ENCODE measurements at regions not wholly inside any gene's neighbourhood (a gene's known extent, or its start where the extent isn't known, plus 50 kb on each side); places are given as distances from the start of the nearest gene placed in this dataset.

DNA sequence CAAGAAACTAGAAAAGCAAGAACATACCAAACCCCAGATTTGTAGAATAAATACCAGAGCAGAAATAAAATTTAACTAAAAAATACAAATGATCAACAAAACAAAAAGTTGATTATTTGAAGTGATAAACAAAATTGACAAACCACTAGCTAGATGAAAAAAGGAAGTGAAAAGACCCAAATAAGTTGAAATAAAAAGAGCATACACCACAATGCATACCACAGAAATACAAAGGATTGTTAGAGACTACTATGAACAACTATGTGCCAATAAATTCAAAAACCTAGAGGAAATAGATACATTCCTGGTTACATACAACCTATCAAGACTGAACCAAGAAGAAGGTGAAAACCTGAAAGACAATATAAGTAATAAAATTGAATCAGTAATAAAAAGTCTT is 333.4 kb downstream of the SH2D4B start:
- Histone ChIP-seq H3K4me3 (replicated peaks in 1 of 4; ENCODE audit: control extremely low read depth in 1 of 4, insufficient read depth in 1 of 4, low read depth in 3 of 4, low read length in 4 of 4) (no peak overlapping the region), H3K9ac (ENCODE audit: insufficient read depth, low read length) (no peak overlapping the region), H3K27me3 (ENCODE audit: control insufficient read depth, insufficient read depth, low read length) (no peaks in the 10 kb centered on the region), H4K20me1 (ENCODE audit: control insufficient read depth, extremely low read depth, insufficient read depth, low read length) (no peaks in the 10 kb centered on the region), H3K36me3 (ENCODE audit: control insufficient read depth, insufficient read depth, low read length) (no peaks in the 10 kb centered on the region), H3K79me2 (ENCODE audit: control insufficient read depth, insufficient read depth, low read length) (no peaks in the 10 kb centered on the region), H3K4me2 (ENCODE audit: extremely low read depth, insufficient read depth, low read length) (no peak overlapping the region), H3K4me1 (ENCODE audit: control insufficient read depth, extremely low read depth, insufficient read depth, low read length) (no peaks in the 10 kb centered on the region), H3K9me3 (ENCODE audit: control insufficient read depth, insufficient read depth, low read depth, low read length) (no peaks in the 10 kb centered on the region), H2AFZ (ENCODE audit: low read length) (no peak overlapping the region), H3K27ac (ENCODE audit: insufficient read depth, low read length) (no peak overlapping the region)
- DNase-seq (ENCODE audit: low read depth in 2 of 2): no peak
- TF ChIP-seq, protein P1, sequence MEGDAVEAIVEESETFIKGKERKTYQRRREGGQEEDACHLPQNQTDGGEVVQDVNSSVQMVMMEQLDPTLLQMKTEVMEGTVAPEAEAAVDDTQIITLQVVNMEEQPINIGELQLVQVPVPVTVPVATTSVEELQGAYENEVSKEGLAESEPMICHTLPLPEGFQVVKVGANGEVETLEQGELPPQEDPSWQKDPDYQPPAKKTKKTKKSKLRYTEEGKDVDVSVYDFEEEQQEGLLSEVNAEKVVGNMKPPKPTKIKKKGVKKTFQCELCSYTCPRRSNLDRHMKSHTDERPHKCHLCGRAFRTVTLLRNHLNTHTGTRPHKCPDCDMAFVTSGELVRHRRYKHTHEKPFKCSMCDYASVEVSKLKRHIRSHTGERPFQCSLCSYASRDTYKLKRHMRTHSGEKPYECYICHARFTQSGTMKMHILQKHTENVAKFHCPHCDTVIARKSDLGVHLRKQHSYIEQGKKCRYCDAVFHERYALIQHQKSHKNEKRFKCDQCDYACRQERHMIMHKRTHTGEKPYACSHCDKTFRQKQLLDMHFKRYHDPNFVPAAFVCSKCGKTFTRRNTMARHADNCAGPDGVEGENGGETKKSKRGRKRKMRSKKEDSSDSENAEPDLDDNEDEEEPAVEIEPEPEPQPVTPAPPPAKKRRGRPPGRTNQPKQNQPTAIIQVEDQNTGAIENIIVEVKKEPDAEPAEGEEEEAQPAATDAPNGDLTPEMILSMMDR (conservative IDR thresholded peaks at IDR 0.05 in 1 of 2, IDR thresholded peaks at IDR 0.05 in 1 of 2; ENCODE audit: low read depth in 1 of 2, low read length in 2 of 2): no peak
- TF ChIP-seq EZH2 (IDR thresholded peaks at IDR 0.05; ENCODE audit: low read length, missing control alignments): no peak

DNA sequence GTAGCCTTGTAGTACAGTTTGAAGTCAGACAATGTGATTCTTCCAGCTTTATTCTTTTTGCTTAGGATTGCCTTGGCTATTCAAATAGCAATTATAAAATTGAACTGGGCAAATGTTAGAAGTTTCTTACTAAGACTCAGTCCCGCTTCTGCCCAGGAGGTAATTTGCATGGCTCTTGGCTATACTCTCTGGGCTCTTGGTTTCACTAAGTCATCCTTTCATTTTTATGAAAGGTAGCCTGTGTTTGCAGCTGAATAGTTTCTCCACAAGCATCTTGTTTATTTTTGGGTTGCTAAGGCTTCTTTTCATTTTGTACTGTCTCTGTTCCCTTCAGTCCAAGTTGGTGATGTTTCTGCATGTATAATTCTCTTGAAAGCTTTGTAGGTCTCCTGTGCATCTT is 340.6 kb downstream of the SH2D4B start:
- Histone ChIP-seq H3K36me3 (ENCODE audit: control insufficient read depth, insufficient read depth, low read length) (no peaks in the 10 kb centered on the region), H4K20me1 (ENCODE audit: control insufficient read depth, extremely low read depth, insufficient read depth, low read length) (no peaks in the 10 kb centered on the region), H3K4me1 (ENCODE audit: control insufficient read depth, extremely low read depth, insufficient read depth, low read length) (no peaks in the 10 kb centered on the region), H3K27me3 (ENCODE audit: control insufficient read depth, insufficient read depth, low read length) (no peaks in the 10 kb centered on the region), H3K79me2 (ENCODE audit: control insufficient read depth, insufficient read depth, low read length) (no peaks in the 10 kb centered on the region), H3K4me2 (ENCODE audit: extremely low read depth, insufficient read depth, low read length) (no peak overlapping the region), H3K4me3 (replicated peaks in 1 of 4; ENCODE audit: control extremely low read depth in 1 of 4, insufficient read depth in 1 of 4, low read depth in 3 of 4, low read length in 4 of 4) (no peak overlapping the region), H3K9ac (ENCODE audit: insufficient read depth, low read length) (no peak overlapping the region), H2AFZ (ENCODE audit: low read length) (no peak overlapping the region), H3K27ac (ENCODE audit: insufficient read depth, low read length) (no peak overlapping the region), H3K9me3 (ENCODE audit: control insufficient read depth, insufficient read depth, low read depth, low read length) (no peaks in the 10 kb centered on the region)
- DNase-seq (ENCODE audit: low read depth in 2 of 2): no peak
- TF ChIP-seq EZH2 (IDR thresholded peaks at IDR 0.05; ENCODE audit: low read length, missing control alignments): no peak
- TF ChIP-seq, protein P1 (conservative IDR thresholded peaks at IDR 0.05 in 1 of 2, IDR thresholded peaks at IDR 0.05 in 1 of 2; ENCODE audit: low read depth in 1 of 2, low read length in 2 of 2): no peak

DNA sequence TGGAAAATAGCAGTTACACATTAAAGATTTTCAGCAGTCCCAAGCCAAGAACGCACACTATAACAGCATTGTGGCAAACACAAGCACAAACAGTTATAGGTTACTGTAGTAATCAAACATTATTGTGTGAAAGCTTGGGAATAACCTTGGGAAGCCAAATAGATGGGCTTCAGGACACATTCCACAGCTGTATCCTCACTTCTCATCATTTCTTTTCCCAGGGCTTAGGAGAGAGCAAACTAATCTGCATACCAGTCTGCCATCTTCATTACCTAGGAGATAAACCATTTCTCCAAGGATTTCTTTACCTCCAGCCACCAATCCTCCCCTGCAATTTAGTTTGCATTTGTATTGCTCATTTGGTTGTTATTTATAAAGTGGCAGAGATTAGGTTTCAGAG is 352.4 kb downstream of the SH2D4B start:
- H3K27me3 ChIP-seq (ENCODE audit: control insufficient read depth, insufficient read depth, low read length): no peaks in the 10 kb centered on the region
- no peak overlapping the region for H2AFZ ChIP-seq (ENCODE audit: low read length)
- TF ChIP-seq, protein P1 (conservative IDR thresholded peaks at IDR 0.05 in 1 of 2, IDR thresholded peaks at IDR 0.05 in 1 of 2; ENCODE audit: low read depth in 1 of 2, low read length in 2 of 2): no peak
- TF ChIP-seq EZH2 (IDR thresholded peaks at IDR 0.05; ENCODE audit: low read length, missing control alignments): no peak
- H3K9ac ChIP-seq (ENCODE audit: insufficient read depth, low read length): no peak overlapping the region
- no peak overlapping the region for H3K27ac ChIP-seq (ENCODE audit: insufficient read depth, low read length)
- H3K4me1 ChIP-seq (ENCODE audit: control insufficient read depth, extremely low read depth, insufficient read depth, low read length): no peaks in the 10 kb centered on the region
- no peaks in the 10 kb centered on the region for H3K36me3 ChIP-seq (ENCODE audit: control insufficient read depth, insufficient read depth, low read length)
- H3K4me3 ChIP-seq (replicated peaks in 1 of 4; ENCODE audit: control extremely low read depth in 1 of 4, insufficient read depth in 1 of 4, low read depth in 3 of 4, low read length in 4 of 4): no peak overlapping the region
- no peaks in the 10 kb centered on the region for H4K20me1 ChIP-seq (ENCODE audit: control insufficient read depth, extremely low read depth, insufficient read depth, low read length)
- DNase-seq (ENCODE audit: low read depth in 2 of 2): no peak
- no peaks in the 10 kb centered on the region for H3K9me3 ChIP-seq (ENCODE audit: control insufficient read depth, insufficient read depth, low read depth, low read length)
- no peak overlapping the region for H3K4me2 ChIP-seq (ENCODE audit: extremely low read depth, insufficient read depth, low read length)
- no peaks in the 10 kb centered on the region for H3K79me2 ChIP-seq (ENCODE audit: control insufficient read depth, insufficient read depth, low read length)

Data from fibroblast of lung (primary cell).